HG02642 (cell line): ENCODE measurements at regions not wholly inside any gene's neighbourhood (a gene's known extent, or its start where the extent isn't known, plus 50 kb on each side); places are given as distances from the start of the nearest gene placed in this dataset.

Experiments
- ATAC-seq: cut with Tn5 transposase; IDR thresholded peaks from one replicate; pipeline ENCODE4 v1.9.1; 2021; ENCODE audit warnings: mild to moderate bottlenecking; ENCODE audit not compliant: unreplicated experiment, poor library complexity

DNA sequence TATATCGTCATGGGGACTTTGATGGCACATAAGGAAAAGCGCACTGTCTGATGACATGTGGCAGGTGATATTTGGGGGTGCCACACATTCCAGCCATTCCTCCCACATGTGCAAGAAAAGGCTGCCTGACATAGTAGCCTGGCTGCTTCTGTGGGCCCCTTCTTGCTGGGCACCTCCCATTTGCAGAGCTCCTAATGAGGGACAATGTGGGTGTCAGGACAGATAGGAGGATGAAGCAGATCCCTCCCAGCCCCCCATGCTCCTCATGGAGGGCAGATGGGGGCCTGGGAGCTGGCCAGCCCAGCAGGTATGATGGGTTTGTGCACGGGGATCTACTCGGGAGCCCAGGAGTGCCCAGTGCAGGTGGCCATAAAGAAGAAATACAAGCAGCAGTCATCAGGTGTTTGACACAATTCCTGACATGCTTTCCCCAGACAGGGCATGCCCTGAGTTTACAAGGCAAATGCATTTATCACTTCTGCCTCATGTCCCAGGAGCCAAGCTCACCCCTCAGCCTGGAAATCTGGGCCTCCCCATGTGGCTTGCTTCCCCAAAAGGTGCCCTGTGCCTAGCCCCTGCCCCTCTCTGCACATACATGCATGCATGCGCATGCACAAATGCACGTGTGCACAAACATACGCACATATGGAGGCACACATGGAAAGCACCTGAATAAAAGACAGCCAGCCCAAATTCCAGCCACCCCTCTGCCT lies 260.6 kb upstream of the RPL38 start:
- no peak for ATAC-seq

DNA sequence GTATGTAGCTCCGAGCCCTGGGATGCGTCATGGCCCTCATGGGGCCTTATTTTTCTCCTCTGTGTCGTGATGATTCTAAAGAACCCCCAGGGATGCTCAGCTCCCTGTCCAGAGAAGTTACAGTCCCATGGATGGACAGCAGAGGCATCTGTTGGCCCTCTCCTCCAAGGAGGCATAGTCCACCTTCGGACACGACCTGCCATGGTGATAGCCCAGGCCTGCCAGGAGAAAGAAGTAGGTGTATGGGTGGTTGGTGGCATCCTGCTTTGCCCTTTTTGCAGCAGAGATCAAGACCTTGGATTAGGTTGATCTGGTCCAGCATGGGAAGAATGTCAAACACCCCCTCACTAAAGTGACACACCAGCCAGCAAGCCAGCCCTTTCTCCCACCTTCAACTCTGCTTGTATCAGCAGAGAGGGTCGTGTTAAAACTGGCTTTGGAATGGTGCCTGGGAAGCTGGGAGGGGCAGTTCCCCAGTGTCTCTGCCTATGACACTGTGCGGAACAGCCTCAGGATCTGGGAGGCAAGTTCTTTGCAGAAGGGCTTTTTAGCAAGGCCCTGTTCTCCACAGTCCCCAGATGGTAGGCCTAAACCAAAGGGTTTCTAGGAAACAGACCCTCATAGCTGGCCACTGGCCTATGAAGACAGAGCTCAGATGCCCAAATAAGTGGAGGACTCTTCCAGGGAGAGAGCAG lies 259.9 kb upstream of the RPL38 start:
- no peak for ATAC-seq

DNA sequence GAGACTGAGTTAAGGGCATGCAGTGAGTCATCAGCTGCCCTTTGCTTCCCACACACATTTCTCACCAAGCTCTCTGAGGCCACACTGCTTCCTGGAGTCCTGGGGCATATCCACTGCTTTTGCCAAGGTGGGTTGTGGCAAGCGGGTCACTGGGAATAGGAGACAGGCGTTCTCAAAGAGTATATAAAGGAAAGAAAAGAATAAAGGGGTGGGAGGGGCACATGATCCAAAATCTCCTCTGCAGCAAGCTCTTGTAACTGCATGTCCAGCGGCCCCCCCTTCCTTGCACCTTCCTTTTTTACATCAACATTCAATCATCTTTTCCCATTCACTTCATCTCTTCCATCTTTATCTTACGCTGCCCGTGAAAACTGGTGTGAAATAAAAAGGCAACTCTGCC lies 259.1 kb upstream of the RPL38 start:
- no peak for ATAC-seq

DNA sequence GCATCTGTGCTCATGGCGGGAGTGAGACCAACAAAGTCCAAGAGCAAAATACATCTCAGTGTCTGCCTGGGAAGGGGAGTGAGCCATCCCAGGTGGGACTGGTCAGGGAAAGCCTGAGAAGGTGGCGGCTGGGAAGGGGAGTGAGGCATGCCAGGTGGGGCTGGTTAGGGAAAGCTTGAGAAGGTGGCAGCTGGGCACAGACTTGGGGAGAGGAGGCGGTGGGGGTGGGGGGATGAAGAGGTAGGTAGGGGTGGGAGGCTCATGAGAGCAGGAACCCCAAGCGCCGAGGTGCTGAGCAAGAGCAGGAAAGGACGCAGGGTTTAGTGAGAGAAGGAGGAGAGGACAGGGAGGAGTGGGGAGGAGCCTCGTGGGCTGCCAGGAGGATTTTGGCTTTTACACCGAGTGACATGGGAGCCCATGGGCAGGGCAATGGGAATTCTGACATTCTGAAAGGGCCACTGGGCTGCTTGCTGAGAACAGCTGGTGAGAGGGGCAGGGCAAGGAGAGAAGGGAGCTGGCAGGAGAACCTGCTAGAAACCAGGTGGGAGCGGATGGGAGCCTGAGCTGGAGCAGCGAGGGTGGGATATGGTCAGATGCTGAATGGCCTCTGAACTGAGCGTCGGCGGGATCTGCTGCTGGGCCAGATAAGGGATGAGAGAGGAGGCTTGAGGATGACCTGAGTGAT lies 256.1 kb upstream of the RPL38 start:
- no peak for ATAC-seq

DNA sequence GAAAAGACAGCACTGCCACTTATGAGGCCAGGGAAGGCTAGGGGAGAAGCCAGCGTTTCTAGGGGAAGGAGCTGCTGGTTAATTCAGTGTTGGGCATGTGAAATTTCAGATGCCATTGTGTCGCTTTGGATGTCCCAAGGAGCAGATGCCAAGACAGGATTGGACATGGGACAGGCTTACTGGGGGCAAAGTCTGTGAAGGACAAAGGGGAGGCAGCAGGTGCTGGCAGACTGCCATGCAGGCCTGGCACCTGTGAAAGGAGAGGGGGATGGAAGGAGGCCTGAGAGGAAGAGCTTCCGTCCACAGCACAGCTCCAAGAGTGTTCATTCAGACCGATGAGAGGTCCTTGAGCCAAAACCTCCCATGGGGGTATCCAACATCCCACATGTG lies 255.5 kb upstream of the RPL38 start:
- ATAC-seq = no peak

DNA sequence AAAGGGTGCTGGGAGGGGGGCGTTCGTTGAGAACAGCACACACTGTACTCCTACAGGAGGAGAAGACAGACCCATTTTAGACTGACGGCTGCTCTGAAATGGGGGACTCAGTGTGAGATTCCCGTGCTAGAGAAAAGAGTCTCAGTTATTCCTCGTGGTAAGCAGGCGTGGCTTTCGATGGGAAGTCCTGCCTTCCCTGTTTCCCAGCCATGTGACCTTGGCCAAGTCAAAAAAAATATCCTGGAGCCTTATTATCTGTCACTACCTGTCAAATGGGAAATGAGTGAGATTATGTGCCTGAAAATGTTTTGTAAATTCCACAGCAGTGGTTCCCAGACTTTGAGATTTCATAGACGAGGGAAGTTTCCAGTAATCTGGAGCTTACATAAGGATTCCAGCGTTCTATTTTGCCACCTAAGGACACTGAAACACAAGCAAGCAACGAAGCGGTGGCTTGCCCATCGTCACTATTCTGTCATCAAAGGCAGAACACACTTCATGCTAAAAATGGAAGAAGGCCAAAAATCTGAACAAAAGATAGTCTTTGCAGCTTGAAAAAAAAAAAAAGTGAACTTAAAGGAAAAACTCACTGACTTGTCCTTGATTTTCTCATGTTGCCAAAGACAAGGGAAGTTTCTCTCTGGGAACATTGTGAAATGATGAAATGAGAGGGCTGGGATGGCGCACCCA lies 253.4 kb upstream of the RPL38 start:
- no peak for ATAC-seq

DNA sequence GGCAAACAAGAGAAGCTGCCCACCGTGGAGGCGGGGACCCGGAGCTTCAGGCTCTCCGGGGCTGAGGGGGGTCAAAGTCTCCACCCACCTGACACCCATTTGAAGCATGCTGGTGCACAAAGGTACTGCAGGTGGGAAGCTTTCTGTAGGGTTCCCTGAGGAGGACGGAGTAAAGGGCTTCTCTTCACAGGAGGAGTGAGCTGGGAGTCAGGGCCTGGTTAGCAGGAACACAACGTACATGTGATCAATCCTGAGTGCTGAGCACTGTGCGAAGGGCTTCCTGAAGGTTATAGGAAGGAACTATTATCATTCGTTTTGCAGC lies 252.9 kb upstream of the RPL38 start:
- no peak for ATAC-seq

DNA sequence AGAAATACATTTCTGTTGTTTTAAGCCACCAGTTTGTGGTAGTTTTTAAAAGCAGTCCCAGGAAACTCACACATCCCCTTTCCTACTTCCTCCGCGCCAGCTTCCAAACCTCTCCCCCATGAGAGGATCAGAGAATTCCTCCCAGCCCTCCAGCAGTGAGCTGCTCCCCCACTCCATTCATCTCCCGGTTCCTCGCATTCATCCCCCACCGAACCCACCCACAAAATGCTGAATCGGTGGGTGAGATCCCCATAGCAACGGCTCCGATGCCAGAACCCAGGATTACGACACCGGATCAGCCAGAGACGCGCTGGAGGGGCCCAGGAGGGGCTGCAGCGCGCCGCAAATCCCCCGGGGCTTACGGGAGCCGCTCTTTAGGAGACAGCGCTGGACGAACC lies 251.4 kb upstream of the RPL38 start:
- ATAC-seq = no peak

DNA sequence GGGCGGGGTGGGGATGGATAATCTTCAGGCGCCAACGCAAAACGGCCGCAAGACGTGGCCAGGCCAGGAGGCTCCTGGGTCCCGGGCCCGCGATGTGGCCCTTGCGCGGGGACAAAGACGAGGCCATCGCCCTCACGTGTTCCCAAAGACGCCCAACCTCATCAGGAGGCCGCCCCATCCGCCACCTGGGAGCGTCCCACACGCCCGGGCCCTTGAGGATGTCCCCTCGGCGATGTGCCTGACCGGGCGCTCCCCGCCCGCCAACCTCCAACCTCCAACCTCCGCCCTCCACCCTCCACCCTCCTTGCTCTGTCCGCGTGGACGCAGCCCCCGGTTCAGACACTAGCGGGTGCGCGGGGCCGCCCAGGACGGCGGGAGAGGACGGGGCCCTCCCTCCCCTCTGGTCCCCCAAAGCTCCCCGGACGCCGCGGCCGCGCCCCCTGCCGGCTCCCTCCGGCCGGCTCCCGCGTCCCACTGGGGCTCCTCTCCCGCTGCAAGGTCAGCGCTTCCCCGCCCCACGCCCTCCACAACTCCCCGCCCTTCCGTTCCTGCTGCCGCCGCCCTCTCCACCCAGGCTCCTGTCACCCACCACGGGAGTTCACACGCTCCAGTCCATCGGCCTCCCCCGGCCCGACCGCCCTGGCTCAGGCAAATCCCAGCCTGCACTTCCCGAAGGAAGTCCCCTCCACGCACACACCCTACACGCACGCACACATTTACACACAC lies 250.8 kb upstream of the RPL38 start:
- ATAC-seq = no peak

DNA sequence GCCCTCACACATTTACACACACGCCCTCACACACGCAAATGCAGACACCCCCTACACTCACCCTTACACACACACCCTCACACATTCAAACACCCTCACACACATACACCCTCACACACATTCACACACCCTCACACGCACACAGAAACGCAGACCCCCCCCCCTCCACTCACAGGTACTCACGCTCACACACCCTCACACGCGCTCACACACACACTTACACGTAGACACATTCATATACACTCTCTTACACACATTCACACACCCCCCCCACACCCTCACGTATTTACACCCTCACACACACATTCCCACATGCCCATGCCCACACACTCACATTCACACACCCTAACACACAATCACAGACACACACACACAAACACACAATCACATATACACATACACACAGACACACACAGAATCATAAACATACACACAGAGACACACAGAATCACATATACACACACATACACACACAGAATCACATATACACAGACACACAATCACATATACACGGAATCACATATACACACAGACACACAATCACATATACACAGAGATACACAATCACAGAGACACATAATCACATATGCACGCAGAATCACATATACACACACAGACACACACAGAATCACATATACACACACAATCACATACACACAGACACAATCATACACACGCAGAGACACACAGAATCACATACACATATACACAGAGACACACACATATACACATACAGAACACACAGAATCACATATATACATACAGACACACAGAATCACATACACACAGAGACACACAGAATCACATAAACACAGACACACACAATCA lies 250.1 kb upstream of the RPL38 start:
- no peak for ATAC-seq

DNA sequence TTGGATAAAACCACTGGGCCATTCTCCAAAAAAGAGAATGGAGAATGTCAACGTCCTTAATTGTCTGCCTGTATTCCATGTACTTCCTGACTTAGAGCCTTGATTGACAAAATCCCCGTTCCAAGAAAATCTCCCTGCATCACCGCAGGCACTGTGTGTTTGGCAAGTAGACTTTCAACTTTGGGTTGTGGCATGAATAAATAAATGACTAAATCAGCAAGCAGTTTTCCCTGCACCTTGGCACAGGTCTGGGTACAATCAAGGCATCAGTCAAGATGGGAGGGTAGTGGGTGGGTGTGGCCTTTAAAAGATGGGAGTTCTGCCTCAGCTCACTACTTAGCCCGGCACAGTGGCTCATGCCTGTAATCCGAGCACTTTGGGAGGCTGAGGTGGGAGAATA lies 248.5 kb upstream of the RPL38 start:
- ATAC-seq = no peak

DNA sequence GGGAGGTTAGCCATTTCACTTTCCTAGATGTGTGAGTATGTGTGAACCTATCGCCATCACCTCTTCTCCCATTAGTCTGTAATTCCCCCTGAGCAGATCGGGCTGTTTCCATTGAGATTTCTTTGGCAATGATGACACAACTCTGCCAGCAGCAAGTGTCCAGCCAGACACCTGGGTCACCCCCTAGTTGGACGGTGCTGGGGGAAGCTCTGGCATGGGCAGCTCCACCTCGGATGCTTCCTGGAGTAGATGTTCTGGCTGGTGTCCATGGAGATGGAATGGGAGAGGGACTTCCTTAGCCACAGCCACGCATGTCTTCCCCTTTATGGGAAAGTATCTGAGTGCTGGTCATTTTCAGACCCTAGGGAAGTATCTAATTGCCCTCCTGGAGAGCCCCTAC lies 247.9 kb upstream of the RPL38 start:
- no peak for ATAC-seq

DNA sequence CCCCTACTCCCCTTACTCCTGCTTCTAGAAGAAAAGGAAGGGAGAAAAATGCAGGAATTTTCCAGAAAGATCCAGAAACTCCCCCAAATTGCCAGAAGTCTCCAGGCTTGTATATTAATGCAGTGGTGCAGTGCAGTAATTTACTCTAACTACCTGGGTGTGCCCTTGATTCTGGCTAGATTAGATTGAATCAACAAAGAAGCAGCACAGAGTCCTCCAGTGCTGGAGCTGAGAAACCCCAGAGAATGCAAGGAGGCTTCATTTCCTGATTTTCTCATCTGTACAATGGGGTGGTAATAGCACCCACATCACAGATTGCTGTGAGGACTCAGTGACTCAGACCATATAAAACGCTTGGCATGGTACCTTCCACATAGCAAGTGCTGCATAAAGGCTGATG lies 247.3 kb upstream of the RPL38 start:
- no peak for ATAC-seq

DNA sequence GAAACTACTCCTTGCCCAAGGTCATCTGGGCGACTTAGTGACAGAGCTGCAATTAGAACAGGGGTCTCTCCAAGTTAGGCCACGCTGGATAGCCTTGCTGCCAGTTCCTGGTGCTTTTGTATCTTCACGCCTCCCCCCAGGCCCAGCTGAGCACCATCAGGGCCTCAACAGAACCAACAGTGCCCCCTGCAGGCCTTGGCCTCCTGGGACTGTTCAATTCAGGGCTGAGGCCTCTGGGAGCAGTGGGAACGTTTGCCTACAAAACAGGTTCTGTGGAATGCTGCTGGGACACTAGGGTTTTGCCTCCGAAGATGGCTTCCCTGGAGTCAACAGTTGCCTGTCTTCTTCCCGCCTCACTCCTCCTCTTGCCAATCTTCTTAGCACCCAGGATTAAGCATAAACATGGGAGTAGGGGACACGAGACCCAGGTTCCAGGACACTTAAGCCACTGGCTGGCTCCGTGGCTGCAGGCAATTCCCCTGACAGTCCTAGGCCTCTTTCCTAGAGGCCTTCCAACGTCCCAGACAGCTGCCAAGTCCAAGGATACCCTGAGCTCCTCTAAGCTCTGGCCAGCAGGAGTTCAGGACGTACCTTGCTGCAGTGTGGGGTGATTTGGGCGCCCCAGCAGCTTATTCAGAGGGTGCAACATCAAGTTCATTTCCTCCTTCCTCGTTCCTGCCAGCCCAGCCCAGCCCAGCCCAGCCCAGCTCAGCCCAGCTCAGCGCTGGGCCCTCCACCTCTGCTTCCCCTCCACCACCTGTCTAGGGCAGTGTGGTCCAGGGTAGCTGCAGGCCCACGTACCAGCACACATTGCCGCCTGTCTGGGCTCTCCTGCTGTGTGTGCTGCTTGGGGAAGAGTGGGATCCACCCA lies 246.6 kb upstream of the RPL38 start:
- ATAC-seq = no peak

DNA sequence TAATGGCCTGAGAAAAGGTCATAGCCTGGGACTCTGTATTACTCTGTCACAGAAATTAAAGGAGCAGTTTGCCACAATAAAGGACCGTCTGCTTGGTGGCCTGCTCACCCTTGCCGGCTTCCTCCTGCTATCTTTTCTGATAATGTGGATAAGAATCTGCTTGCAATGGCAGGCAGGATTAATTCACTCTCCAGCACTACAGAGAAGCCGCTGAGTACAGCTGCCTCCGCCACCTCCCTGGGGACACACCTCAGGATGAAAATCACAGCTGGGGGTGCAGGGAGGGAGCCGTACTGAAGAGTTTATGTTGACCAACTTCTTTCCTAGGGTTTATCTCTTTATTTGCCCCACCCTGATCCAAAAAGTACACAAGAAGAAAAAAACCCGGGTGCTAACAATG lies 245.9 kb upstream of the RPL38 start:
- ATAC-seq = no peak

DNA sequence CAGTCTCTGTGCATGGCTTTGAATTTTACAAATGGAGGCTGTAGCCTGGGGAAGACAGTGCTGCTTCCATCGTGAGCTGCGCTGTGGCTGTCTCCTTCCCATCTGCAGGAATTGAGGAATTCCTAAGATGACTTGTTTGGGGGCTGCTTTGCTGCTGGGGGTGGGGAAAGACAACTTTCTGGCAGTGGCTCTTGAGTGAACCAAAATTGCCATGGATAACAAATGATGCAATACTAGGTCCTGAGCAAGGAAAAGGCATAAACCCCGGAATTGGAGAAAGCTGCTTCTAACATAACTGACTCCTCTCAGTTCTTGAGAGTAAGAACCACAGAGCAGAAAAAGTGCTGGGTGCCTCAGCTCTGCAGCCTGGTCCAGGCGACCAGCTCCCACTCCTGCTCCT lies 245.0 kb upstream of the RPL38 start:
- no peak for ATAC-seq

DNA sequence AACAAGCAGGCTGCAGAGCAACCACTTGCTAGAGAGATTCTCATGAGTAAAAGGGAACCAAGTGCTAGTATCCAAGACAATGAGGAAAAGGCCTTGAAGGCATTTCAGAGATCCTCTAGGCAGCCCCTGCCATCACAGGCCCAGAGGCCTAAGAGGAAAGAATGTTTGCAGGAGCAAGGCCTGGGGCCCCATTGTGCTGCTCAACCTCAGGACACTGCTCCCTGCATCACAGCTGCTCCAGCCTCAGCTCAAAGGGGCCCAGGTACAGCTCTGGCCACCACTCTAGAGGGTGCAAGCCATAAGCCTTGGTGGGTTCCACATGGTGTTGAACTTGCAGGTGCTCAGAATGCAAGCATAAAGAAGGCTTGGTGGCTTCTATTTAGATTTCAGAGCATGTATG lies 243.0 kb upstream of the RPL38 start:
- no peak for ATAC-seq

DNA sequence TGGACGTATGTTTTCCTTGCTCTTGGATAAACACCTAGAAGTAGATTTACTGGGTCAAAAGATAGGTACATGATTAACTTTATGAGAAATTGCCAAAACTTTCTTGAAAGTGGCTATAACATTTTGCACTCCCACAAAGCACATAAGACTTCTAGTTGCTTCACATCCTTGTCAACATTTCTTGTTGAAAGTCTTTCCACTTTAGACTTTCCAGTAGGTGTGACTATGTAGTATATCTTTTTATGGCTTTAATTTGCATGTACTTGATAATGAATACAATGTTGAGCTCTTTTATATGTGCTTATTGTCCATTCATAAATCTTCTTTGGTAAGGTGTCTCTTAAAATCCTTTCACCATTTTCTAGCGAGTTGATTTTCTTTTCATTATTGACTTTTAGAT lies 241.2 kb upstream of the RPL38 start:
- ATAC-seq = no peak

DNA sequence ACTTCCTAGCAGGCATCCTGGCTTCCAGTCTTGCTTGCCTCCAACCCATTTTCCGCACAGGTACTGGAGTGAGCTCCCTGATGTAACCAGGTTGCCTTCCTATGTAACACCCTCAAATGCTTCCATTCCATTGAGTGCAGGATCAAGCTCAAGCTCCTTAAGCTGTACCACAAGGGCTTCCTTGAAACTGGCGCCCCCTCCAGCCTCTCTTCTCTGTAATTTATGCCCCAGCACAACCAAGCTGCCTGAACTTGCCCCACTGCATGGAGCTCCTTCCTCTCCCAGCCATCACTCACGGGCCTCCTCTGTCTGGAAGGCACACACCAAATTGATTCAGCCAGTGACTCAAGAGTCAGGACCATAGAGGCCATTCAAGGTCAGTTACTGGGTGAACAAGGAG lies 234.8 kb upstream of the RPL38 start:
- no peak for ATAC-seq
